ENCODE measurements at regions not wholly inside any gene's neighbourhood (a gene's known extent, or its start where the extent isn't known, plus 50 kb on each side); places are given as distances from the start of the nearest gene placed in this dataset.

GRCh38 chr16:80066805-80067580 is 466.5 kb upstream of the MAF start:
- no peak for DNase-seq

- DNase-seq: no peak
Measured at GRCh38 chr16:80065541-80065940, 465.0 kb upstream of the MAF start.

GRCh38 chr16:80063713-80064069 is 463.2 kb upstream of the MAF start:
- no peak for DNase-seq

GRCh38 chr16:80063031-80063712 is 462.6 kb upstream of the MAF start:
- no peak for DNase-seq

DNA sequence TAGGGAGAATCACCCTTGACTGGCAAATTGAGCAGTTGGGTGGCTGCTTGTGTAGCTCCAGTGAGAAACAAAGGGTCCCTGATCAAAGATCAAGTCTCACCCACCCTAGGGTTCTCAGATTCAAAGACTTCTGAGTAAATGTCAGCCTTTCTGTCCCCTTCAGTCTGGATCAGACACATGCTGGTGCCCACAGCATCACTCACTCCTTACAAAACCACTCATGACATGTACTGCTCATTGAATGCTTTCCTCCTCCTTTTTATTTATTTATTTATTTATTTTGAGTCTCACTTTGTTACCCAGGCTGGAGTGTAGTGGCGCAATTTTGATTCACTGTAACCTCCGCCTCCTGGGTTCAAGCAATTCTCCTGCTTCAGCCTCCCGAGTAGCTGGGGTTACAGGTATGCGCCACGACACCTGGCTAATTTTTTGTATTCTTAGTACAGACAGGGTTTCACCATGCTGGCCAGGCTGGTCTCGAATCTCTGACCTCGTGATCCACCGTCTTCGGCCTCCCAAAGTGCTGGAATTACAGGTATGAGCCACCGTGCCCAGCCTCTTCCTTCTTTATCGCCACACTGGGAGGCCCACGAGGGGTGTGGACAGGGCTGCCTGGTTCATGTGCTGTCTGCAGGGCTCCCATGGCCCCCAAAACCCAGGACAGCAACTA is 462.0 kb upstream of the MAF start:
- DNase-seq: no peak

DNA sequence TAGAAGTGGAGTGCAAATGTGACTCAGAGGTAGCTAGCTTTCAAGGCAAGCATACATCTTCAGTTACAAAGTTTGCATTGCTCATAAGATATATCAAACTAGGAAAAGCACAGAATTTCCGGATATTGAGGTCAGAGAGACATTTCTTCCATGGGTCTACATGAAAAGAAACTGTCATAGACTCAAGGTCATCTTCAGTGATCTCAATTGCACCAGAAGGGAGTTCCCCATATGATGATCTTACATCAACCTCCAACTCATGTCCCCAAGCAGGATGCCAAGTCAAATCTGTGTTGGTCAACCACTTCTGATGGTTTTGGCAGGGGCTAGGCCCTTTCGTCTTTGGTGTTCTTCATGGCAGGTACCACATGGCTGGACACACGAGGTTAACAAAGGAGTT is 459.9 kb upstream of the MAF start:
- DNase-seq: no peak

DNA sequence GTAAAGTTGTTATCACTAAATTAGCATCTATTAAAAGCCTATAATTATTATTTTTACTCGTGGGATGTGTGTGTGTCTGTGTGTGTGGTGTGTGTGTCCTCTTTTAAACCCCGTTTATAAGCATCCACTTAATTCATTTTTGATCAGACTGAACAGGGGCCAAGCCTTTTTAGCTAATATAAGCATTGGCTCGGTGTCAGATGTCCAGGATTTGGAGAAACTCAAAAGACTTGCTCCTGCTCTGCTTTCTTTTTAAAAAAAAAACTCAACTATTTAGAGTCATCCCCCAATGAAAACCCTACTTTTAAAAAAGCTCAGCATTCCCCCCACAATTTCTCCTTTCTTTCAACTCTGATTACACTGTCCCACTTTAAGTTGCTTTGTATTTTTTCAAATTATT is 459.3 kb upstream of the MAF start:
- DNase-seq: no peak

DNA sequence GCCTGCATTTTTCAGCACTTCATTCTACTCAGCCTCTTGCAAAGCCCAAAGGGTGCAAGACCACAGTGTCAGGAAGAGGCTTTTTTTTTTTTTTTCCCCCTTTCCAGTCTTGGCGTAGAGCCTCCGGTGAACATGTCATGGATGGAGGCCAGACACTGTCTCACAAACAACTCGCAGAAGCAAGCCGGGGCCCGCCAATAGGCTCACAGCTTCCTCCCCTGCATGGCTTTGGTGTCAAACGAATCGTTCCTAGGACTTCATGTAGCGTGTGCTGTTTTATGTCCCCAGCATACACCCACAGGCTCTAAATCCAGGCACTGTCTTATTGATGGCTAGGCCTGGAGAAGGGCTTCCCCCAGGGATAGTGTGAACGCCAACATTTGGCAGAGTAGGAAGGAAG is 457.7 kb upstream of the MAF start:
- DNase-seq: no peak

GRCh38 chr16:80056324-80056723 is 455.8 kb upstream of the MAF start:
- no peak for DNase-seq

DNA sequence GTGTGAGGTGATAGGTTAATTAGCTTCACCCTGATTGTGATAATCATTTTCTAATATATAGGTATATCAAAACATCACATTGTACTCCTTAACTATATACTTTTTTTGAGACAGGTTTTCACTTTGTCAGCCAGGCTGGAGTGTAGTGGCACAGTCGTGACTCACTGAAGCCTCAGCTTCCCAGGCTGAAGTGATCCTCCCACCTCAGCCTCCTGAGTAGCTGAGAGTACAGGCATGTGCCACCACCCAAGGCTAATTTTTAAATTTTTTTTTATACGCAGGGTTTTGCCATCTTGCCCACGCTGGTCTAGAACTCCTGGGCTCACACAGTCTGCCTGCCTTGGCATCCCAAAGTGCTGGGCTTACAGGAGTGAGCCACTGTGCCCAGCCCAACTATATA is 455.3 kb upstream of the MAF start:
- DNase-seq: no peak

DNA sequence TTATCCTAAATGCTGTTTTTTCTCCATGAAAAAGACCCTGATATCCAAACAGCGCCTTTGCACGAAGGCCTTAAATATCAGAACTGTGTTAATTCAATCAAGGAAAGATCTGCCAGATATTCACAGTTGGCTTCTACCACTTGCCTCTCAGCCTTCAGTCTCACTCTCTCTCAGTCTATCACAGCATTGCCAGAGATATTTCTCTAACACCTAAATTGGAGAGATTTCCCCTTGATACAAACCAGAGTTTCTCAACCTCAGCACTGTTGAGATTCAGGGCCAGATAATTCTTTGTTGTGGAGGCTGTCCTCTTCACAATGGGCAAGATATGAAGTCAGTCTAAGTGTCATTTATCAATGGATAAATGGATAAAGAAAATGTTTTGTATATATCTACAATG is 454.1 kb upstream of the MAF start:
- DNase-seq: no peak

DNA sequence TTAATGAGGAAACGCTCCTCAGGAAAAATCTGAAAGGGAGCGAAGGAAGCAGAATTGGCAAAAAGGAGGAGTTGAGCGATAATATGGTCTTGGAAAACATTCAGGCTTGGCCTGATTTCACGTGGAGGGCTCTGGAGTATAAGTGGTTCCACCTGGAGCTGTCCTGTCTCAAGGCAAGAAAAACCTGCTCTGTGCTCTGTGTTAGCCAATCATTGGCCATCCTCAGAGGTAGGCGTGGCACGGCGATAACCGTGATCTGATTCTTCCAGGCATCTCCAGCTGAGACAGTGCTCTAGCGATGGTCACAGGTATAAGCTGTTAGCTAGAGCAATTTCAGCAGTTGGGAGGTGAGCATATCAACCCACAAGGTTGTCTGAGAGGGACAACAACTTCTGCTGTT is 450.5 kb upstream of the MAF start:
- DNase-seq: no peak

DNA sequence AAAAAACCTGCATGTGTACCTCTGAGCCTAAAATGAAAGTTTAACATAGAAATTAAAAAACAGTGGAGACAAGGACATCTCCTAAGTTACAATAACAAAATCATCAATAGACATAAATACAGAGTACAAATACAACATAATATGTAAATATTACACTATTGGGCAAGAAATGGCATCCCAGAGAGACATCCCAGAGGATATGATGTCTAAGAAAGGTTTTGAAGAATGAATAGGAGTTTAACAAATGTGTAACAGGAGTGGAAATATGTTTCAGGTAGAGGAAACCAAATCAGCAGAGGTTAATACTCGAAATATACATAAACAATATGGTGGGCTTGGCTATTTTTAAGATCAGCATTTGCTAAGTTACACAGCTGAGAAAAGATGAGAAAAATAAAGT is 447.7 kb upstream of the MAF start:
- no peak for DNase-seq

DNA sequence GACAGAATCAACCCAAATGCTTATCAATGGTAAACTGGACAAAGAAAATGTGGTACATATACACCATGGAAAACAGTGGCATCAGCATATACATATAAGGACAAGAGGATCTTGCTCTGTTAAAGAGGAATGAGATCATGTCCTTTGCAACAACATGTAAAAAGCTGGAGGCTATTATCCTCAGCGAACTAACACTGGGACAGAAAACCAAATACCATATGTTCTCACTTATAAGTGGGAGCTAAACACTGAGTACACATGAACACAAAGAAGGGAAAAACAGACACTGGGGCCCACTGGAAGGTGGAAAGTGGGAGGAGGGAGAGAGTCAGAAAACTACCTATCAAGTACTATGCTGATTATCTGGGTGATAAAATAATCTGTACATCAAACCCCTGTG is 447.3 kb upstream of the MAF start:
- DNase-seq: no peak

GRCh38 chr16:80046848-80047247 is 446.3 kb upstream of the MAF start:
- DNase-seq: no peak

GRCh38 chr16:80046261-80046660 is 445.7 kb upstream of the MAF start:
- no peak for DNase-seq

DNA sequence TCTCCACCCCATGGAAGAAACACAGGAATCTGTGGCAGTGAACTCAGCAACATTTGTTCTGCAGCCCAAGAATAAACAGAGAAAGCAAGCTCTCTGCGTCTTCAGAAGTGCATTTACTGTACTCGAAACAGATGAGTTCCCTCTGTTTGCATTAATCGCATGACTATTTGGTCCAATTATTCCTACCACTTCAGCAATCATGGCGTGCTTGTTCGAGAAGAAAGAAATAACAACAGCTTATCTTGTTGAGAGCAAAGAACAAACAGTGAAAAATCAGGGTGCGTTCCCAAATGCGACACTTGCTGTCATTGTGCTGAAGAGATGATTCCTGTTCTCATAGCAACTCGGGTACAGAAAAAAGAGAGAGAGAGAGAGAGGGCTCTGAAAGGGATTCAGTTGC is 445.3 kb upstream of the MAF start:
- DNase-seq: no peak

DNA sequence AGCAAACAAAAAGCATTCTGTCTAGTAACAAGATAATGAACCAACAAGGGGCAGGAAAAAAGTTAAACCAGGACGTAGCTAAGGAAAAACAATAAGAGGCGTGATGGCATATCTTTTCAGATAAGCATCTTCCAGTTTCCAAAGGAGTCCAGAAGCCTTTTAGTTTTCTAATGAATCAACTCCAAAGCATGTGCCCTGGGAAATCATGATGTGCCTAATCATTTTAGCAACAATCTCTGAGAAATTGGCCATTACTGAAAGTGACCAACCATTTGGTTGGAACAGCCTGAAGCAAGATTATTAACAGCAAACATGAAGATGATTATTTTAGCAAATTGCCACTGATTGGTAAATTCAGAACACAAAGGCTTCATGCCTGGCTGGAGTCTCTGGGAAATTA is 440.9 kb upstream of the MAF start:
- DNase-seq: no peak

- no peak for DNase-seq
Measured at GRCh38 chr16:80040814-80041213, 440.3 kb upstream of the MAF start.

DNA sequence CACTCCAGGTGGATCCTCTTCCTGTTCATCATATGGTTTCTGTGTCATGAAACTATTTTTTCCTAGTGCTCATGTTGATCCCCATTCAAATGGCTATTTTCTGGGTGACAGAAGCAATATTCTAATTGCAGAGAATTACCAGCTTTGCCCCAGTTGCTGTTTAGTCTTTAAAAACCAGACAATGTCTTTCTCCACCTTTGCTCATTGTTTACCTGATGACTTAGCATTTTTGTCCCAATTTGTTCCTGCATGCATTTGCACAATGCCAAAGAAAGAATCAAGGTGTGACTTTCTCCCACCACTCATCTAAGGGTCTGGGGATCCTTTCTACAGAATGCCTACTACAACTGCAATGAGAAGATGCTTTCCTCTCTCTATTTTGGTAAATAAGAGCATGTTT is 439.9 kb upstream of the MAF start:
- DNase-seq: no peak

GRCh38 chr16:80039777-80040176 is 439.2 kb upstream of the MAF start:
- no peak for DNase-seq

DNA sequence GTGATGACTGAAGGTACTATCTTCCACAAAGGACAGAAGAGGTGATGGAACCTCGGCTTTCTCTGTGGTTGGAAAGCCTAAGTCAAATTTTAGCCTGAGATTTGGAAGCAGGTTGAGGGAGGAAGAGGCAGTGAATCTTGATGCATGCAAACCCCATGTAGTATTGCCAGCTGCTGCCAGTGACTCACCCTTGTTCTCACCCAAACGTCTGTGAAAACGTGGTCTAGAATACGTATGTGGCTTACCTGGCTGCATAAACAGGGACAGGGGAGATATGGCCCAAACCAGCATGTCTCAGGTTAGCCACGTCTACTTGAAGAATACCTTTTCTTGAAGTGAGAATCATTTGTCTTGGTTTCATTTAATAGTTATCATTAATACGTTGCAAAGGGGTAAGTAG is 438.0 kb upstream of the MAF start:
- DNase-seq: no peak

DNA sequence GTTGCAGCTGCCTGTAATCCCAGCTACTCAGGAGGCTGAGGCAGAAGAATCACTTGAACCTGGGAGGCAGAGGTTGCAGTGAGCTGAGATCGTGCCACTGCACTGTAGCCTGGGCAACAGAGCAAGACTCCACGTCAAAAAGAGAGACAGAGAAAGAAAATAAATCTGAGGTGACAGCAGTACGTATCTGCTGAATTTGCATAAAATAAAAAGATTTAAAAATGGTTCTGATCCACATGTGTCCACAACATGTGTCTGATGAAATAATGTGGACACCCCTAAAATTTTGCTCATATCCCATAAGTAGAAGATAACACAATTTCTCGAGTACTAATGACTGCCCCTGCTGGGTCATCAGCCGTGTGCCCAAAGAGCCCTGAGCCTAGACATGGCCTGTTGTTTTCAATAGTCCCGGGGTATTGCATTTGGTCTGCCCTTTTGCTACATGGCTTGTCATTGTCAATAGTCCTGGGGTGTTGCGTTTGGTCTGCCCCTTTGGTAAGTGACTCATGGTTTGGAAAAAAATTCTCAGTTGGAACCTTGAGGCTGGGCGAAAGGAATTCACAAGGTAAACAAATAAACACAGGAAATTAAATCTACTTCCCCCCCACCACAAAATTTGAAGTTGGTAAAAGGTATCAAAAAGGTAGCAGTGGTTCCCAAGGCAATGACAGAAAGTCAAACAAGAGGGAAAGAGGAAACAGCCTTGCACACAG is 434.6 kb upstream of the MAF start:
- DNase-seq: no peak

DNA sequence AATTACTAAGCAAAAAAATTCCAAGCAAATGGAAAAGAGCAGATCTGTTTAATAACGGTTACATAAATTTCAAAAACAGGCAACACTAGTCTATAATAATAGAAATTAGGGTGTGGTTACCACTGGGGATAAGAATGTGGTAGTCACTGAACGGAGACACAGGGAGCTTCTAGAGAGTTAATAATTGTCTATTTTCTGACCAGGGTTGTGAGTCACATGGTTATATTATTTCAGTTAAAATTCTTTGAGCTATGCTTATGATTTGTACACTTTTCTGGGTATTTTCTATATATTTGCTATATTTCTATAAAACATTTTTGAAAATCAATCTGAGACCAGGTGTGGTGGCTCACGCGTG is 433.9 kb upstream of the MAF start:
- DNase-seq: no peak

Measured in CD4-positive, alpha-beta T cell treated with Interleukin-4 for 1 hour (primary cell).